GM23338 (cell line): ENCODE measurements at regions not wholly inside any gene's neighbourhood (a gene's known extent, or its start where the extent isn't known, plus 50 kb on each side); places are given as distances from the start of the nearest gene placed in this dataset.

Experiments used
- ATAC-seq: fragments of 200-7000 bp; cut with Tn5 transposase; 3 replicates; pipeline ENCODE4 v1.9.1; 2020
- DNase-seq: peaks from one replicate; pipeline ENCODE4 v3.0.0-alpha.2; 2015; ENCODE audit warnings: low spot score
- H2AFZ ChIP-seq: fragments of 200-600 bp; sonication (generic); 2 replicates; pipeline ENCODE4 v1.8.0; 2016; ENCODE audit warnings: antibody characterized with exemption, mild to moderate bottlenecking, moderate library complexity
- H3F3A ChIP-seq: fragments of 200-600 bp; sonication (generic); replicated peaks from 2 replicates; pipeline ENCODE4 v1.8.0; 2017; ENCODE audit warnings: antibody characterized with exemption, mixed run types, low read depth
- H3K27ac ChIP-seq: fragments of 200-600 bp; sonication (generic); 2 replicates; pipeline ENCODE4 v1.6.1; 2016; ENCODE audit warnings: low read depth
- H3K27me3 ChIP-seq: fragments of 200-600 bp; sonication (generic); 2 replicates; pipeline ENCODE4 v1.8.0; 2016; ENCODE audit warnings: mild to moderate bottlenecking, mixed run types, moderate library complexity; ENCODE audit not compliant: insufficient read depth
- H3K36me3 ChIP-seq: fragments of 200-600 bp; sonication (generic); 2 replicates; pipeline ENCODE4 v1.8.0; 2016; ENCODE audit warnings: mild to moderate bottlenecking; ENCODE audit not compliant: insufficient read depth
- H3K4me1 ChIP-seq: fragments of 200-600 bp; sonication (generic); 2 replicates; pipeline ENCODE4 v1.8.0; 2016; ENCODE audit warnings: mild to moderate bottlenecking, moderate library complexity; ENCODE audit not compliant: insufficient read depth
- H3K4me2 ChIP-seq: fragments of 200-600 bp; sonication (generic); 2 replicates; pipeline ENCODE4 v1.7.1; 2017; ENCODE audit warnings: mixed run types
- H3K4me3 ChIP-seq: fragments of 200-600 bp; sonication (generic); 2 replicates; pipeline ENCODE4 v1.6.1; 2016; ENCODE audit warnings: mixed run types
- H3K79me2 ChIP-seq: fragments of 200-600 bp; sonication (generic); replicated peaks from 2 replicates; pipeline ENCODE4 v1.8.0; 2017; ENCODE audit warnings: mild to moderate bottlenecking; ENCODE audit not compliant: insufficient read depth
- H3K9me2 ChIP-seq: fragments of 200-600 bp; sonication (generic); 2 replicates; pipeline ENCODE4 v1.8.0; 2017; ENCODE audit not compliant: insufficient read depth
- H4K20me1 ChIP-seq: fragments of 200-600 bp; sonication (generic); replicated peaks from 2 replicates; pipeline ENCODE4 v1.8.0; 2017; ENCODE audit warnings: mild to moderate bottlenecking; ENCODE audit not compliant: insufficient read depth
- H3K27ac Mint-ChIP-seq: 2 replicates; pipeline ENCODE4 v1.8.0; 2020; ENCODE audit warnings: inconsistent platforms, mild to moderate bottlenecking, moderate library complexity, mixed read lengths
- H3K27me3 Mint-ChIP-seq: 3 replicates; pipeline ENCODE4 v1.8.0; 2022; ENCODE audit warnings: low read depth, mild to moderate bottlenecking, moderate library complexity, mixed read lengths, inconsistent platforms; ENCODE audit not compliant: insufficient read depth, poor library complexity
- H3K36me3 Mint-ChIP-seq: 3 replicates; pipeline ENCODE4 v1.8.0; 2021; ENCODE audit warnings: low read depth, mild to moderate bottlenecking, inconsistent platforms, moderate library complexity, mixed read lengths
- H3K4me1 Mint-ChIP-seq: 3 replicates; pipeline ENCODE4 v1.8.0; 2020; ENCODE audit warnings: mild to moderate bottlenecking, inconsistent platforms, mixed read lengths
- H3K4me3 Mint-ChIP-seq: 3 replicates; pipeline ENCODE4 v1.8.0; 2021; ENCODE audit warnings: moderate library complexity, mild to moderate bottlenecking, inconsistent platforms, mixed read lengths
- H3K9me3 Mint-ChIP-seq: 3 replicates; pipeline ENCODE4 v1.8.0; 2020; ENCODE audit warnings: moderate library complexity, mild to moderate bottlenecking, inconsistent platforms, mixed read lengths
- CTCF ChIP-seq, 2 experiments: fragments of 200-600 bp in 1 of 2; sonication (generic) in 1 of 2; conservative IDR thresholded peaks; 2 replicates each; pipeline versions ENCODE4 v1.5.1 to v1.6.1; 2016 to 2017; ENCODE audit warnings: antibody characterized with exemption in 2 of 2, low read depth in 2 of 2, mild to moderate bottlenecking in 2 of 2, moderate library complexity in 1 of 2
- EZH2 ChIP-seq: fragments of 200-600 bp; sonication (generic); IDR thresholded peaks from one replicate; pipeline ENCODE4 v1.8.0; 2017; ENCODE audit warnings: antibody characterized with exemption, mild to moderate bottlenecking, low read depth; ENCODE audit not compliant: unreplicated experiment
- EZH2phosphoT487 ChIP-seq: fragments of 200-600 bp; sonication (generic); IDR thresholded peaks from one replicate; pipeline ENCODE4 v1.8.1; 2018; ENCODE audit warnings: antibody characterized with exemption; ENCODE audit not compliant: unreplicated experiment
- JUNB ChIP-seq: IDR thresholded peaks from one replicate; pipeline ENCODE4 v1.6.1; 2016; ENCODE audit warnings: antibody characterized with exemption; ENCODE audit not compliant: unreplicated experiment
- POLR2AphosphoS5 ChIP-seq: IDR thresholded peaks from 2 replicates; pipeline ENCODE4 v1.6.1; 2016; ENCODE audit warnings: antibody characterized with exemption, low read depth
- STAT1 ChIP-seq: IDR thresholded peaks from one replicate; pipeline ENCODE4 v1.6.1; 2016; ENCODE audit warnings: antibody characterized with exemption; ENCODE audit not compliant: unreplicated experiment
- ZNF114 ChIP-seq: fragments of 250-450 bp; sonication (Bioruptor Pico); IDR thresholded peaks from 2 replicates; pipeline ENCODE4 v1.5.0; 2020; ENCODE audit warnings: mild to moderate bottlenecking, moderate library complexity
- ZNF462 ChIP-seq: fragments of 250-450 bp; sonication (Bioruptor Pico); IDR thresholded peaks from 2 replicates; pipeline ENCODE4 v1.5.0; 2020; ENCODE audit warnings: mild to moderate bottlenecking, moderate library complexity
- TF ChIP-seq, protein P1 (sequence below): IDR thresholded peaks from one replicate; pipeline ENCODE4 v1.6.1; 2018; ENCODE audit warnings: antibody characterized with exemption; ENCODE audit not compliant: unreplicated experiment

DNA sequence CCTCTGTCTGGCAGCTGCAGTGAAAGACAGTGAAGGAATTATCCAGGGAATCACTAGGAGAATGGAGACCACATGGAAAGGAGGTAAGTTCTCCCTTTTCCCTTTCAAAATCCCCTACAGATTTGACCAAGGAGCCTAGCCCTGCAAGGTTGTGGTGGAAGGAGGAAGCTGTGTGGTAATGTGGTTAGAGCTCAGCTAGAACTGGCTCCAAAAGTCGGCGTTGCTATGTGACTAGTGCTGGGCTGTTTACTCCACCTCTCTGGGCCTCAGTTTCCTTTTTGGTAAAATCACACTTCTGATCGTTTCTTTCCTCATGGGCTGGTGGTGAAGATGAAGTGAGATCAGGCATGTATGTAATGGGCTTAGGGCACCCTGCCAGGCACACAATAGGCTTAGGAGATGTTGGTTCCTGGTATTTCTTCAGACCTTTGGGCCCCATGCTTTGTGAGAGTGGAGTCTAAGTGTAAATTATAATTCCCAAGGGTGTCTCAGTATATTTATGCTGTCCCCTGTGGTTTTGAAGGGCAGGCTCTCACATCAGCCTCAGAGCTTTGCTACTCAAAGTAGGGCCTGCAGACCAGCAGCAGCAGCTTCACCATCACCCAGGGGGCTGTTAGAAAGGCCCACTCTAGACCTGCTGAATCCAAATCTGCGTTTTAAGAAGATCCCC lies 183.7 kb upstream of the BCOR start:
- Histone ChIP-seq H3K27me3 (no peaks in the 10 kb centered on the region), H3K27ac (no peak overlapping the region), H2AFZ (no peak overlapping the region), H3K9me2 (no peaks in the 10 kb centered on the region), H3K4me3 (no peak overlapping the region), H3K79me2 (no peaks in the 10 kb centered on the region), H3F3A (no peaks in the 10 kb centered on the region), H3K4me2 (no peak overlapping the region), H3K36me3 (no peaks in the 10 kb centered on the region), H3K4me1 (no peaks in the 10 kb centered on the region; the same call in 1 of the 2 replicates), H4K20me1 (no peaks in the 10 kb centered on the region)
- DNase-seq (no peak), ATAC-seq (no peak)
- peaks cover 17% of the 10 kb centered on the region for H3K4me1 Mint-ChIP-seq
- no peak overlapping the region for H3K27ac Mint-ChIP-seq
- H3K9me3 Mint-ChIP-seq = peaks cover 5% of the 10 kb centered on the region; the same call in 2 of the 3 replicates
- peaks cover 4% of the 10 kb centered on the region; the same call in 1 of the 3 replicates for H3K36me3 Mint-ChIP-seq
- no peak overlapping the region for H3K4me3 Mint-ChIP-seq
- peaks cover 8% of the 10 kb centered on the region for H3K27me3 Mint-ChIP-seq
- TF ChIP-seq EZH2phosphoT487 (no peak), ZNF462 (CRISPR knock-in tag) (no peak), POLR2AphosphoS5 (no peak), STAT1 (no peak), CTCF (conservative IDR thresholded peaks at IDR 0.05; ENCODE audit: low read depth in 2 of 2) (no peak), EZH2 (no peak), JUNB (no peak), ZNF114 (CRISPR knock-in tag) (no peak)
- TF ChIP-seq, protein P1, sequence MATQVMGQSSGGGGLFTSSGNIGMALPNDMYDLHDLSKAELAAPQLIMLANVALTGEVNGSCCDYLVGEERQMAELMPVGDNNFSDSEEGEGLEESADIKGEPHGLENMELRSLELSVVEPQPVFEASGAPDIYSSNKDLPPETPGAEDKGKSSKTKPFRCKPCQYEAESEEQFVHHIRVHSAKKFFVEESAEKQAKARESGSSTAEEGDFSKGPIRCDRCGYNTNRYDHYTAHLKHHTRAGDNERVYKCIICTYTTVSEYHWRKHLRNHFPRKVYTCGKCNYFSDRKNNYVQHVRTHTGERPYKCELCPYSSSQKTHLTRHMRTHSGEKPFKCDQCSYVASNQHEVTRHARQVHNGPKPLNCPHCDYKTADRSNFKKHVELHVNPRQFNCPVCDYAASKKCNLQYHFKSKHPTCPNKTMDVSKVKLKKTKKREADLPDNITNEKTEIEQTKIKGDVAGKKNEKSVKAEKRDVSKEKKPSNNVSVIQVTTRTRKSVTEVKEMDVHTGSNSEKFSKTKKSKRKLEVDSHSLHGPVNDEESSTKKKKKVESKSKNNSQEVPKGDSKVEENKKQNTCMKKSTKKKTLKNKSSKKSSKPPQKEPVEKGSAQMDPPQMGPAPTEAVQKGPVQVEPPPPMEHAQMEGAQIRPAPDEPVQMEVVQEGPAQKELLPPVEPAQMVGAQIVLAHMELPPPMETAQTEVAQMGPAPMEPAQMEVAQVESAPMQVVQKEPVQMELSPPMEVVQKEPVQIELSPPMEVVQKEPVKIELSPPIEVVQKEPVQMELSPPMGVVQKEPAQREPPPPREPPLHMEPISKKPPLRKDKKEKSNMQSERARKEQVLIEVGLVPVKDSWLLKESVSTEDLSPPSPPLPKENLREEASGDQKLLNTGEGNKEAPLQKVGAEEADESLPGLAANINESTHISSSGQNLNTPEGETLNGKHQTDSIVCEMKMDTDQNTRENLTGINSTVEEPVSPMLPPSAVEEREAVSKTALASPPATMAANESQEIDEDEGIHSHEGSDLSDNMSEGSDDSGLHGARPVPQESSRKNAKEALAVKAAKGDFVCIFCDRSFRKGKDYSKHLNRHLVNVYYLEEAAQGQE = no peak
